CD4-positive, alpha-beta T cell treated with Interleukin-2 at 100 ng/mL for 4 hours (primary cell): ENCODE measurements at regions not wholly inside any gene's neighbourhood (a gene's known extent, or its start where the extent isn't known, plus 50 kb on each side); places are given as distances from the start of the nearest gene placed in this dataset.

Source experiments
- DNase-seq: peaks from one replicate; pipeline ENCODE4 v3.0.0-alpha.2; 2020; ENCODE audit warnings: low spot score

- DNase-seq = no peak
Observed at GRCh38 chr2:8089596-8089995, 592.3 kb upstream of the ID2 start.

DNA sequence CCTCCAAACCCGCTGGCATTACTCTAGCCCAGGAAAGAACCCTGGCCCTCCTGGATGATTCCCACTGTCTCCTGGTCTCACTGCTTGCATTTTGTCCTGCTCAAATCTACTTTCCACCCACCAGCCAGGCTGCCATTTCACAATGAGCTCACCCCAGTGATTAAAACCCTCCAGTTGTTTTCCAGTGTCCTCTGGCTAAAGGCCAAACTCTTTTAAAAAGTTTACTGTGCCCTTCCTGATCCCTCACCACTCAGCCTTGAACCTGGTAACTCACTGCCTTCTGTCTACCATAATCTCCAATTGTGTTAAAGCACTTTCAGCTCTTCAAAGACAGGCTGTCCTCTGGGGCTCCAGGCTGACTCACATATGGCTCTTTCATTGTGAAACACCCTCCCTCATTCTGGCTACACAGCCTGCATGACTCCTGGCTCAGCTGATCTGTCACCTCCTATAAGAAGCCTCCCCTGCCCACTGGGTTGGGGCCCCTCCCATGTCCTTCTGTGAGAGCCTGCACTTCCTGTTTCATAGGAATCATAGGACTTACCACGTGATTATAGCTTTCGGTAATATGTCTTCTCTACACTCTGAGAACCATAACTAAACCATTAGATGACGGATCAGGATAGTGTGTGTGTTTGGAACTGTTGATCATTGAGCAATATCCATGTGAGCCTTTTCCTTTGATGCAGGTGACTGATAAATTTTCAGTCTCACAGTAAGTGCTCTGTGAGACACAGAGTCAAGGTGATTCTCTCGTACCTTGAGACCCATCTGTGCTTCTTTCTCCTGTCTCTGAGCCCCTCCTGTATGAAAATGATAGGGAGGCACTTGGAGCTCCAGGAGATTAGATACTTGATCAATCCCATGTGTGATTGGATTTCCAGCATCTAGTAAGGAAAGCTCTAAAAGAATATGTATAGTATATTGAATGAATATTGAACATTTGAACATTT, 590.8 kb upstream of the ID2 start:
- no peak for DNase-seq

DNA sequence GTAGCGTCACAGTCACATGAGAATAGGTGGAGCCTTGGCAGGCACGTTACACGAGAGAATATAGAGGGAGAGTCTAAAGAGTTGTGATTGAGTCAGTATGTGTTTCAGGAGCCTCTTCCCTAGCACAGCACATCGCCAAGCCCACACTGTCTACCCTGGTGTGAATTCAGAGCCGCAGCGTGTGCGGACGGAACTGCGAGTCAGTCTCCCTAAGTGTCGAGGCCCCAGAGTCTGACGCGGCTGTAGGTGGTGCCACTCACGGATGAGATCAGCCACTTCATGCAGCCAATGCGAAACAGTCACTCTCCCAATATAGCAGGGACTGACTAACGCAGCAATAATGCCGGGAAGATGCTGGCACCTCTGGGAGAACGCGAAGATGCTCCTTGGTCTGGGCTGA, 587.3 kb upstream of the ID2 start:
- no peak for DNase-seq

DNA sequence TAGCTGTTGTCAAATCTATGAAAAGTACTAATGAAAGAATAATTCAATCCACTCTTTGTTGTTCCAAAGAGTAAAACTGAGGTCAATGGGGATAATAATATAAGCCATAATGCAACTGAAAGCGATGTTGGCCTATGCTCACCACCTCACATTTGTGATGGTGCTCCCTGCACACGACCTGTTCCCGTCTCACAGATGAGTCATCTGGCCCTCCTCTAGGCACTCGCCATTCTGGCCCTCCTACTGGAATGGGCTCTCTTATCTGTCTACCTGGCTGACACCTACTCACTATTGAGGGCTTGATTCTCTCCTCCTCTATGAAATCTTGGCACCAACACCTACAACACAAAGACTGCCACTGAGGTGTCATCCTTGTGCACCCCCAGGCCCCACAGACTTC, 585.9 kb upstream of the ID2 start:
- DNase-seq = no peak

DNA sequence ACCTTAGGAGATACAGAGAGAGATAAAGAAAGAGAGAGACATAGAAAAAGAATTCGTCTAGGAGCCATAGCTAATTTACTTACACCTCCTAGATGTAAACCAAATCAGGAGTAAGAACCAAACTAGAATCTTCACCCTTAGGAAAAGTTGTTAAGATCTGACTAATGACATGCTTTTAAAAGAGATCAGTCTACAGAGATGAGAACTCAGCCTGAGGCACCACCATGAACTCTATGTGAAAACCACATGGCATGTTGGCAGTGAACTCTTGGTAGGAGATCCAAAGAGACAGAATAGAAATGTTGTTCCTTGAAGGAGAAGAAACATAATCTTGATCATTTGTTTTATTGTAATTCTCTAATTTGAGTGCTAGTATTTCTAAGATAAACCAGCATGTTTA, 585.4 kb upstream of the ID2 start:
- DNase-seq = no peak

DNA sequence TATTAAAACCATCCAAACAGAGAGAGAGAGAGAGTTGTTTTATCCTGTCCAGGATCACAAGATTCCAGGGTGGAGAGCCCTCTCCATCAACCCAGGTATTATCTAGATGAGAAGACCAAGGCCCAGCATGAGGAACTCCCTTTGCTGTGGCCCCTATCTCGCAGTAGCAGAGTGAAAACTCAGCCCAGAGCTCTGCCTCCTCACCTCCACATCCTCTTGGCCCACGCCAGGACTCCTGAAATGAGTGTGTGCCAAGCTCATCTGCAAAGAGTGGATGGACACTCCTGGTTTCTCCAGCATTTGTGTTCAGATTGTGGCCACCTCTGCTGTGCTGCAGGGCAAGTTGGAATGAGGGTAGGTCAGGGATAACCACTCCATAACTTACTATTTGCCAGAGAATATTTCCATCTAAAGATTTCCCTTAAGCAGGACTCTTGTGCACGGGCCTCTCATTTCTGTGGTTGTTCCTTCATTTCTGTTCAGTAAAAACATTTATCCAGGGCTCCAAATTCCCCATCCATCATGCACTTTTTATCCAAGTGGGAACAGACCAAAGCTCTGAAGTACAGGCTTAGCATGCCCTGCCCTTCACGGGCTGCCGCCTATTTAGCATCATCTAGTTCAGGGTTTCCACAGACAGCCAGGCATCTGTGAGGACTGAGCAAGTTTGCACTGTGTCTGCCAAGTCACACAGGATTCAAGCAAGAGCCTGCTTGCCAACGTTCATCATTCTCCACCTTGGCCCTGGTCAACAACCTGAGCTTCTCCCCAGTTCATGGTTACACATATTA, 583.2 kb upstream of the ID2 start:
- DNase-seq = no peak

DNA sequence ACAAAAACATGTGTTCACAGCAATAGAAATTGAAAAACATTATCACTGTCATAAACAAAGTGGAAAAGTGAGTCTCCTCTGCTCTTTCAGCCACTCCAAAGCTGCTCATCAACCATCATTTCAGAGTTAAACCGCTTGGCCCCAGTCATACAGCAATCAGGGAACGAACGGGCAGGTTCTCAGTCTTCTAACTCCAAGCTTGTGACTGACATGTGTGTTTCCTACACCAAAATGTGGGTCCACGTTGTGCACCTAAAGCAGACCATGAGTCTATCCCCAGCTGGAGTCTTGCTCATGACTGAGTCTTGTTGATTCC, 582.6 kb upstream of the ID2 start:
- no peak for DNase-seq

DNA sequence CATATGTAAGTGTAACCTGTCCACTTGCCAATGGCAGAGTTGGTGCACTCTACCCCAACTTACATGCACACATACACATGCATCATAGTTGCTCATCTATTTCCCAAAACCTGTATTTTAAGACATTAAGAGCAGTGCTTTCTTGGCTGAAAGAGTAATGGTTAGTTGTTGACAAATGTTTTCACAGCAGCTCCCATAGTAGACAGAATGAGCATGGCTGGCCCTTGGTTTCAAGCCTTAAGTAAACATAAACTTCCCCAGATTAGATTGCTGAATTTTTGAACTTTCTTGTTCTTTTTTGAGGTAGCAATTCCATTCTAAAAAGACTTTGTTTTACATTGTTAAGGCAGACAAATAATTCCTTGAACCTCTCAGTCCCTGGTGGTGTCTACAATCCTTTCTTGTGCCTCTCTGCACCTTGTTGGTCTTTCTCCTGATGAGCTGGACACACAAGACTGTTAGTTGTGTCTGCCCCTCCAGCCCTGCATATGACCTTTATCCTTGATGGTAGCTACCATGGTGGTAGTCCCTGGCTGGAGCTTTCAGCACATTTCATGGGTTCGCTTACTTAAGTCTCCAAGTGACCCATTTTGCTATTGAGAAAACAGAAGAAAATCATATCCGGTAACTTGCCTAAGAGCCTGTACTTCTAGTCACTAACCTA, 580.1 kb upstream of the ID2 start:
- no peak for DNase-seq

DNA sequence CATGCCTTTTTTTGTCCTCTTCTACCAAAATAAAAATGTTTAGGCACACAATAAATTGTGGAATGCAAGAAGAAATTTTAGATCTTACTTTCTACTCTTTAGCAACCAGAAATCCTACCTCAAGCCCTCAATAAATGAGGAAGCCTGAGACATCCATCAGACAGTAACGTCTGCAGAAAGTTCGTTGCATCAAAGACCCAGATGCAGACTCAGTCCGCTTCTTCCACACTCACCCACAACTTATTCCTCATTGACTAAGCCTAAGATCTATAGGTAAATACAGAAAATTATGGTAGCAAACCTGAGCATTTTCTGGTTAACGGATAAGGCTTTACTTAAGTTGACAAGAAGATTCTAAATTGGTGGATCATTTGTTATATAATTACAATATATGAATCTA, 579.4 kb upstream of the ID2 start:
- no peak for DNase-seq

DNA sequence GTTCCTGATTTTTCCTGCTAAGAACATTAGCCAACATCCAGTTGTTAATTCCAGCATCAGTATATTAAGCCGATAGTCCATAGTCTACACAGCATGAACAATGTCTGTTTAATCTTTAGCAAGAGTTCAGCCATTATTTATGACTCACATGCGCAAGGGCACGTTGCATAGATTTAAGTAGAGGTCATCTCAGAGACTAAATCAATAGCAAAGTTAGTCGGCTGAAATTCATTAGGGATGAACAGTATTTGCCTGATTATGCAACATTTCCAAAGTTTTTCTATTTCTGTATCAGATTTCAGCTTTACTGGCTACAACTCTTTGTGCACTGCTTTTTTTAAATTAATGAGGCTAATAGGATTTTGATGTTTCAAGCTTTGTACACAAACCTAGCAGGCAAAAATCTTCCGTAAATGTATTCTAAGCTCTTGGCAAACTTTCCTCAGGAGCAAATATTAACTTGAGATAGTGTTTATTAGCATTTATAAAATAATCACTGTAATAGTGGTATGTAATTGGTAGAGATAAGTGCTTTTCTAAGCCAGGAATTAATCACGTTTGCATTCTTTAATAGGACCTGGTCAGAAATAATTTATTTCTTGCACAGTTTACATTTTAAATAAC, 578.7 kb upstream of the ID2 start:
- DNase-seq = no peak

GRCh38 chr2:8107150-8107549, 574.7 kb upstream of the ID2 start:
- no peak for DNase-seq

DNA sequence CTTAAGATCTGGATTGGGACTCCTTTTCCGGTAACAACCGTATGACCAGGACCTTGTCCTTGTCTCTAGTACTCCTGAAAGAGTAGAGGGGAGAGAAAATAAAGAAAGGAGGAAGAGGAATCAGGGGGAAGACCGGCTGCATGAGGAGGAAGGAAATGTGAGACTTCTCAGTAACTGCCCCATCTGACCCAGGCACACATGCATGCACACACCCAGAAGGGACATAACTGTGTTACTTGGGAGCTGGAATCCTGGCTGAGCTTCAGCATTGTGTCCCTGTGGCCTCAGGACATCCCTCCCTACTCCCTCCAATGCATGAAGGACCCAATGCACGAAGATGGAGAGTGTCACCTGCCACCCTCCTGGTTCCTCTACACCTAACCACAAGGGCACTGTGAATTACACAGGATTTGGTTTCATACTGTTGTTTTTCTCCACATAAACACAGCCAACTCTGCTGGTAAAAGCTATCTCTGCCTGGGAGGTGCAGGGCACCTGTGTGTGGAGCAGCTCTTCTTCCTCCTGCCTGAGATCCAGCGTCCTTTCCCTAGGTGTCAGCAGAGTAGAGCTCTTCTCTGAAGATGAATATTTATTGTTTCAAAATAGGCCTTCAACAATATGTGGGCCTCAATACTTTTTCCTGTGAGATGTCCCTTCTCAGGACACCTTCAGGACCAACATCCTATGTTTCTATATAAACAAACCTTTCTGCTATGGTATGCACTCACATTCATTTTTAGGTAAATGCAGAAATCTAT, 574.1 kb upstream of the ID2 start:
- no peak for DNase-seq

GRCh38 chr2:8110716-8111115, 571.1 kb upstream of the ID2 start:
- DNase-seq = no peak

- DNase-seq = no peak
Observed at GRCh38 chr2:8111193-8111592, 570.7 kb upstream of the ID2 start.

- DNase-seq = no peak
Observed at GRCh38 chr2:8115456-8115855, 566.4 kb upstream of the ID2 start.

DNA sequence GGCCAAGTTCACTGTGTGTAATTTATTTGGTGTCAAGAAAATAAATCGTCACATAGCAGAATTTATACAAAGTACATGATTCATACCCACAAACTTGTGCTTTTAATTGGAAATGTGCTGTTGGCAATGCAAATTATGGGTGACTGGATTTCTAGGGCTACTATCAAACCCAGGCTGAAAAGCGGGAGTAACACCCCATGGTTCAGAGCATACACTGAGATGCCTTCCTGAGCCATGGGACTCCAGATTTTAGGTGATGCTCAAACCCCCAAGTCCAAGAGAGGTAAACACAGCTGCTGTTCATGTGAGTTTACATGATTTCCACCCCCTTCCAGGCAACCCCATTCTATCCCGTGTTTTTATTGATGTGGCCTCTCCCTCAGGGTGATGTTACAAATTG, 565.9 kb upstream of the ID2 start:
- DNase-seq = no peak

GRCh38 chr2:8116661-8117060, 565.2 kb upstream of the ID2 start:
- DNase-seq = no peak

DNA sequence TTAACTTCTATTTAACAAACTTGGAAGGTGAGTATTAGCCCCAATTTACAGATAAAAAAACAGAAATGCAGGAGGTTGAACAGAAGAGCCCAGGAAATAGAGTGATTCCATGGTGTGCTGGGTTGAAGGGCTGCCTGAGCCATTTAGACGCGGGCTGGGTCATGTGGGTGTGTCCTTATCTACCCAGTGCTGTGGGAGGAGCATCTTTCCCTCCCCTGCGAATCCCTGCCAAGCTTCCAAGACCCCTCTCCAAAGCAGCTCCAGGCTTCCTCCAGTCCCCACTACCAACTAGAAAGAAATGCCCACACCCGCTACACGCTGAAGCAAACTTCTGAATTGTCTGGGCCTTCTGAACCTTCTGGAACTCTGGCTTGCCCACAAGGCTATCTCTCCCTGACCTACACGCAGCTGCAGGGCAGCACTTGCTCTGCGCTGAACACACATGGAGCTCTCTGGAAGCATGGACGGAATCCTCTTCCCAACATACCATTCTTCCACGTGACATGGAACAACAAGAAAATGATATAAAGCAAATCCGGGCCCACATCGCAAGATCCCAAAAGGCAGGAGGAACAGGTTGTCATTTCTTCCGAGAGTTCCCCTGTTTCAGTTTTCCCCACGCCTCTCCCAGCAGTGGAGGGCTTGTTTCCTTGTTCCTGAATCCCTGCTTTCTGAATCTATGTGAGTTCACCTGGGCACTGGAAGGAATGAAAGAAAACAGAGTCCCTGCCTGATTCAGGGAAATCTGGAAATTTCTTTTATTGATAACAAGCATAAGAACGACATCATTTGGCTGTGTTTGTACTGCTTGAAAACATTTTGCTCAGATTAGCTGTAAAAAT, 562.7 kb upstream of the ID2 start:
- DNase-seq = no peak

DNA sequence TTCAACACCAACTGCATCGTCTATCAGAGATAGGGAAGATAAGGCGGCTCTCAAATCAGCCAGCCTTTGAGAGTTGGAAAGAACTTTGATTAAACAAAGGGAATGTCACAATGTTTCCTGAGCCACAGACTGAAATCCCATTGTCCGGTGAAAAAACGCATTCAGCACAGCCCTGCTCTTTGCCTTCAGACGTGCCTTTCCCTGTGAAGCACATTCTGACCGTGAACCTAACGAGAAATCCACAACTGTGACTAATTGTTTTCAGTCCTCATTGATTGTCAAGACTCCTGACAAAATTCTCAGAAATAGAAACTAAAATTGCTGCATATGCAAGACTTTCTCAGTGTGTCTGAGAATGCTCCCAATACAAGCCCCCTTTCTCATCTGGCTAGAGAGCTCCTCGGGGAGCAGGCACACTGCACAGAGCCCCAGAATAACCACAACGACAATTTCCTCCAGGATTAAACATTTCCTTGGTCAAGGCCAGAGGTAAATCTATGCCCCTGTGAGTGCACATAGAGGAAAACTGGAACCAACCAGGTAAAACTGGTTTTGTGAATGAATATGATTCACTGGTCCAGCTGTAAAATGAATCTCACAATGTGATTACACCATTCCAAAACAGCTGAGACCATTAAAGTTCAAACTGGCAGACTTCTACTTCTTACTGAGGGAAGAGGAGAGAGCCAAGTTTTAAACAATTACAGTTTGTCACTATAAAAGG, 561.9 kb upstream of the ID2 start:
- no peak for DNase-seq

GRCh38 chr2:8120506-8120860, 561.4 kb upstream of the ID2 start:
- DNase-seq = no peak
